22Rv1 (cell line): ENCODE measurements at regions not wholly inside any gene's neighbourhood (a gene's known extent, or its start where the extent isn't known, plus 50 kb on each side); places are given as distances from the start of the nearest gene placed in this dataset.

Source experiments
- ZFX ChIP-seq: fragments of 450-650 bp; IDR thresholded peaks from 2 replicates; pipeline ENCODE4 v1.6.1; 2017; ENCODE audit warnings: antibody characterized with exemption, borderline replicate concordance
- TF ChIP-seq, protein P1 (sequence below): fragments of 450-650 bp; IDR thresholded peaks from 2 replicates; pipeline ENCODE4 v1.5.1; 2017; ENCODE audit warnings: mild to moderate bottlenecking

DNA sequence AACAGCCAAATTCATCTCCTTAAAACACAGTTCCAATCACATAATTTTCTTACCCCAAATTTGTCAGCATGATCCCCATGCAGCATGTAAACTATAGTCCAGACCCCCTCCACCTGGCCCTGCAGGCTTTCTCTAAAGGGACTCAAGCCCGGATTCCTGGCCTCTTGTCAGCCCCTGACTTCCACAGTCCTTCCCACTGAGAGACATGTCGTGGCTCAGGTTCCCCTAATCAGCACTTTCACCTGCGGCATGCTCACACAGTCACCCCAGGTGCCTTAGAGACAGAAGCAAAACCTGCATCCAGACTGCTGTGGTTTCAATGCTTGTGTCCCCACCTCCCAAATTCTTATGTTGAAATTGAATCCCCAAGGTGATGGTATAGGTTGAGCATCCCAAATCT is 372.7 kb upstream of the ATP10A start:
- TF ChIP-seq, protein P1, sequence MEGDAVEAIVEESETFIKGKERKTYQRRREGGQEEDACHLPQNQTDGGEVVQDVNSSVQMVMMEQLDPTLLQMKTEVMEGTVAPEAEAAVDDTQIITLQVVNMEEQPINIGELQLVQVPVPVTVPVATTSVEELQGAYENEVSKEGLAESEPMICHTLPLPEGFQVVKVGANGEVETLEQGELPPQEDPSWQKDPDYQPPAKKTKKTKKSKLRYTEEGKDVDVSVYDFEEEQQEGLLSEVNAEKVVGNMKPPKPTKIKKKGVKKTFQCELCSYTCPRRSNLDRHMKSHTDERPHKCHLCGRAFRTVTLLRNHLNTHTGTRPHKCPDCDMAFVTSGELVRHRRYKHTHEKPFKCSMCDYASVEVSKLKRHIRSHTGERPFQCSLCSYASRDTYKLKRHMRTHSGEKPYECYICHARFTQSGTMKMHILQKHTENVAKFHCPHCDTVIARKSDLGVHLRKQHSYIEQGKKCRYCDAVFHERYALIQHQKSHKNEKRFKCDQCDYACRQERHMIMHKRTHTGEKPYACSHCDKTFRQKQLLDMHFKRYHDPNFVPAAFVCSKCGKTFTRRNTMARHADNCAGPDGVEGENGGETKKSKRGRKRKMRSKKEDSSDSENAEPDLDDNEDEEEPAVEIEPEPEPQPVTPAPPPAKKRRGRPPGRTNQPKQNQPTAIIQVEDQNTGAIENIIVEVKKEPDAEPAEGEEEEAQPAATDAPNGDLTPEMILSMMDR, result no peak
- no peak for TF ChIP-seq ZFX
